ENCODE measurements at regions not wholly inside any gene's neighbourhood (a gene's known extent, or its start where the extent isn't known, plus 50 kb on each side); places are given as distances from the start of the nearest gene placed in this dataset.

DNA sequence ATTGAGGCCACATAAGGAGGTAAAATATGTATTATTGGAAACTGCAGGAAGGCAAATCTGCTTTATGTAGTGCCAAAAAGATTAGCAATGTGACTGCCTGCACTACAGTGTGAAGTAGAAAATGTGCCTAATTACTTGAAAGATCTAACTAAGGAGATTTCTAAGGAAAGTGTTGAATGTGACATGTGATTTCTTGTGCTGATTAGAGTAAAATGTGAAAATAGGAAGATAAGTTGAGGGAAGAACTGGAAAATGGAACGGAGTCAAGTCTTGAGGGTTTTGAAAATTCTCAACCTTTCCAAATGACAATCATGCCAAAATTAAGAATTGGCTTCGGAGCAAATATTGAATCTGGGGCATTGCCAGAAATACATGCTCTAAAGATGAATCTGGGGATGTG lies 209.5 kb upstream of the SPOCK3 start:
- TF ChIP-seq POLR2A (IDR thresholded peaks at IDR 0.05; ENCODE audit: low read length), result no peak
- no peak for TF ChIP-seq GATA1 (IDR thresholded peaks at IDR 0.05; ENCODE audit: low read depth, low read length)

Measured in erythroblast (primary cell).